Erythroblast (primary cell): ENCODE measurements at regions not wholly inside any gene's neighbourhood (a gene's known extent, or its start where the extent isn't known, plus 50 kb on each side); places are given as distances from the start of the nearest gene placed in this dataset.

Experiments used
- GATA1 ChIP-seq: IDR thresholded peaks from 2 replicates; pipeline ENCODE4 v1.6.1; 2011; ENCODE audit warnings: low read depth, mild to moderate bottlenecking, control low read depth, low read length, moderate library complexity
- POLR2A ChIP-seq: IDR thresholded peaks from 2 replicates; pipeline ENCODE4 v1.6.1; 2011; ENCODE audit warnings: mild to moderate bottlenecking, low read length

GRCh38 chr2:226295681-226296080 lies 503.9 kb downstream of the IRS1 start:
- no peak for TF ChIP-seq POLR2A
- no peak for TF ChIP-seq GATA1
